Spinal cord (tissue), 9 donors: ENCODE measurements at regions not wholly inside any gene's neighbourhood (a gene's known extent, or its start where the extent isn't known, plus 50 kb on each side); places are given as distances from the start of the nearest gene placed in this dataset.
"Not testable (repeated sequence)": the region's sequence is repeated elsewhere in the genome, so short reads cannot be mapped to it uniquely, and the experiment has no call there.

Source experiments
- DNase-seq, 6 donors: peaks; one replicate each; pipeline versions ENCODE4 v3.0.0 to v3.0.0-alpha.2; 2013 to 2015; ENCODE audit warnings: low spot score in 6 of 6, low read depth in 4 of 6
- H3K27ac ChIP-seq: one replicate; pipeline ENCODE4 v1.5.1; 2013; ENCODE audit warnings: low read depth, low read length, control low read depth
- H3K27me3 ChIP-seq: one replicate; pipeline ENCODE4 v1.6.1; 2013; ENCODE audit warnings: low read length; ENCODE audit not compliant: control insufficient read depth, insufficient read depth
- H3K36me3 ChIP-seq: one replicate; pipeline ENCODE4 v1.6.1; 2013; ENCODE audit warnings: low read length; ENCODE audit not compliant: control insufficient read depth, insufficient read depth
- H3K4me1 ChIP-seq: one replicate; pipeline ENCODE4 v1.6.1; 2013; ENCODE audit warnings: low read length; ENCODE audit not compliant: control insufficient read depth, insufficient read depth
- H3K4me3 ChIP-seq: one replicate; pipeline ENCODE4 v1.5.1; 2013; ENCODE audit warnings: low read depth, low read length, control low read depth
- H3K9me3 ChIP-seq: one replicate; pipeline ENCODE4 v1.6.1; 2013; ENCODE audit warnings: low read length; ENCODE audit not compliant: control insufficient read depth, insufficient read depth
- WGBS: methylation state at CpG from one replicate; pipeline ENCODE4 v1.1.5; 2013; ENCODE audit warnings: missing lambda C conversion rate; ENCODE audit not compliant: insufficient coverage; 5-methylcytosine and 5-hydroxymethylcytosine counted together
- donor health status: healthy.

DNA sequence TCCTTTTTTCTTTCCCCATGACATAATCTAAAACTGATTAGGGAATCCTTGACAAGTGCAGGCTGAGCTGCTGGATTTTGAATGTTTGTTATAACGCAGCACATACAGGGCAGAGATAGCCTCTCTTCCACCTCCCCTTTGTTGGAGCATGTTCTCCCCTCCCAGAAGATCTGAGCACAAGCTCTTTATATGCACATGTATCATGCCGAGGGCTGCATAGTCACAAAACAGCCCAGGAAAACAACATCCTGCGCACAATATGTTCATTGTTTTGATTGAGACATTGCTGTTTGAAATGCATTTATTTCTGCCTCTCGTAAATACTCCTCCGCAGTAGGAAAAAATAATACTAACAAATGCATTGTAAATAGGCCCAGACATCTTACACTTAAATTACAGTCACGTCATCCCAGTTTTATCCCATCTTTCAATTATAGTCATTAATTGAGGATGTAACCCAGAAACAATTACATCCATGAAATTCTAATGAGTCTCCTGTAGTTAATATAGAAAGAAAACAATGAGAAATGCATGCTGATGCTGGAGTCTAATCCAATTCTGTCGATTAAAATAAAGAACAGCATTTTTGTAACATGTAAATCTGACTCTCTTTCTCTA lies 401.8 kb downstream of the BTG1 start:
- H3K4me3 ChIP-seq = no peak overlapping the region
- no peaks in the 10 kb centered on the region for H3K27me3 ChIP-seq
- H3K36me3 ChIP-seq = no peaks in the 10 kb centered on the region
- H3K27ac ChIP-seq = no peak overlapping the region
- no CpG with 5 or more reads among the region's 7 CpGs for WGBS
- no peaks in the 10 kb centered on the region for H3K9me3 ChIP-seq
- peak in 4 of 6 donors; percentile 17 to 87 (median 52) for DNase-seq
- no peaks in the 10 kb centered on the region for H3K4me1 ChIP-seq

DNA sequence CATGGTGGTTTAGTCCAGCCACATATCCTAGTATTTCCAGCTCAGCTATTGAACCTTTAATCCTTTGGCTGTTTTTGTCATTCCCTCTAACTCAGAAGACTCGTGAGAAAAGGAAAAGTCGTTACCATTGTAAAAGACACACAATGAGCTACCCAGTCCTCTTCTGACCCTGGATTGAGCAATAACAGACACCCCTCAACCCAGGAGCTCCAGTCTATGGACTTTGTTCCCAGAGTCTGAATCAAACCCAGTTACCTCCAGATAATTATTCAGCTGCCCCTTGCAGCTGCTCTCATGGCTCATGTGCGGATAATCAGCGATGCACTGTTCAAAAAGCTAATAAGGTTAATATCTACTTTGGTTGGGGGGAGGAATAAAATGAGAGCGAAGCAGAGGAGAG lies 402.4 kb downstream of the BTG1 start:
- WGBS = no CpG with 5 or more reads among the region's 5 CpGs

DNA sequence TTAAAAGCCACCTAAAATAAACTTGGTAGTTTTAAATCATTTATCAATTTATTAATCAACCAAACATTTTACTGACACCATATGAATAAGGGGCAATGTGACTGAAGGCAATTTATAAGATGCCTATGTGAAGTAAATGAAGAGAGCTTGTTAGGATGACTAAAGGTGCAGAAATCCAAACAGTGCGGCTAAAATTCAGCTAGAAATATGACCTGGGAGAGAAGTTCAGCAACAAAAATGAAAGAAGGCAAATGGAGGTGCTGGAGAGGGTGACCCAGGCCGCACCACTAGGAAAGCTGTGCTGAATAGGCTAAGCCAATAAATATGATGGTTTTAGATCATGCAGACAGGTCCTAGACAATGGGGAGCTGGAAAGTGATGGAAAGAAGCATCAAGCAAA lies 403.7 kb downstream of the BTG1 start:
- Histone ChIP-seq H3K4me1 (no peaks in the 10 kb centered on the region), H3K27me3 (no peaks in the 10 kb centered on the region), H3K27ac (no peak overlapping the region), H3K9me3 (no peaks in the 10 kb centered on the region), H3K4me3 (no peak overlapping the region), H3K36me3 (no peaks in the 10 kb centered on the region)
- 95% methylated on average over 2 of the region's 2 CpGs for WGBS
- DNase-seq = no peak

More for the DNA sequence above, 402.4 kb downstream of the BTG1 start:
- H3K9me3 ChIP-seq = no peaks in the 10 kb centered on the region
- no peak overlapping the region for H3K27ac ChIP-seq
- no peaks in the 10 kb centered on the region for H3K27me3 ChIP-seq
- H3K4me1 ChIP-seq = no peaks in the 10 kb centered on the region
- H3K4me3 ChIP-seq = no peak overlapping the region
- DNase-seq = peak in 1 of 6 donors; percentile 10
- no peaks in the 10 kb centered on the region for H3K36me3 ChIP-seq

DNA sequence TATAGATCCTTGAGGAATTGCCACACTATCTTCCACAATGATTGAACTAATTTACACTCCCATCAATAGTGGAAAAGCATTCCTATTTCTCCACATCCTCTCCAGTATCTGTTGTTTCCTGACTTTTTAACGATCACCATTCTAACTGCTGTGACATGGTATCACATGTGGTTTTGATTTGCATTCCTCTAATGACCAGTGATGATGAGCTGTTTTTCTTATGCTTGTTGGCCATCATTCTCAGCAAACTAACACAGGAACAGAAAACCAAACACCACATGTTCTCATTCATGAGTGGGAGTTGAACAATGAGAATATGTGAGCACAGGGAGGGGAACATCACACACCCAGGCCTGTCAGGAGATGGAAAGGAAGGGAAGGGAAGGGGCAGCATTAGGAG lies 411.8 kb downstream of the BTG1 start:
- not testable (repeated sequence) for H3K4me3 ChIP-seq, H3K27ac ChIP-seq, H3K9me3 ChIP-seq, DNase-seq, H3K36me3 ChIP-seq, H3K27me3 ChIP-seq, H3K4me1 ChIP-seq
- WGBS = no CpG with 5 or more reads among the region's 1 CpG

DNA sequence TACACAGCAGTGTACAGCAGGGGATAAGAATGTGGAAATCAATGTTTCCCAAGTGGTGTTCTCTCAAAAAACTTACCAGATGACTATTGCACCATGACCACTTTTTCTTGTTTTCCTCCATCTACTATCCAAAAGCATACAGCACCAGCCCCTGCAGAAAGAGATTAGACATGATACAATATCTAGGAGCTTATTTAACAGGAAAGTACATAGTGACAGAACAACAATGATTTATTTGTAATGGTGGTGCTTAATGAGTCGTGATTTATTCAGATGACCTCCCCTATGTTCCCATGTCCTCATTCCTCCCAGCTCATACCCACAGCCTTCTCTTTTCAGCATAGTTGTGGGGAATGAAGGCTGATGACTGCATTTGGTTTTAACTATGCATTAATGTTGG lies 413.6 kb downstream of the BTG1 start:
- Histone ChIP-seq H3K27ac (no peak overlapping the region), H3K36me3 (no peaks in the 10 kb centered on the region), H3K4me1 (no peaks in the 10 kb centered on the region), H3K9me3 (no peaks in the 10 kb centered on the region), H3K27me3 (no peaks in the 10 kb centered on the region), H3K4me3 (no peak overlapping the region)
- WGBS = no CpG with 5 or more reads among the region's 1 CpG
- no peak for DNase-seq

DNA sequence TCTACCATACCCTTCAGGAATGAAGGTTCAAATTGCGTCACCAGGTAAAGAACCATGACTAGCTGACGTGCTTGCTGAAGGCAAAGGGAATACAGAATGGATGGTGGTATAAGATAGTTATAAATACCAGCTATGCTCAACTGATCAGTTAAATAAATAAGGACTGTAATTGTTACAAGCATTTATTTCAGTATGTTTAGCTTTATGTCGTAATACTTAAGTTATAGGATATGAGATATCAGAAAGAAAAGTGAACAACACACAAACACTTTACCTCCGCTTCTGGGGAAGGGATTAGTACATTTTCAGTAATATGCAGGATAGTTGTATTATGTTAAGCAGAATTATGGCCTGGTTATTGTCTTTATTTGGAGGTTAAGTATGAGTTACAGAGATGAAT lies 416.1 kb downstream of the BTG1 start:
- H3K36me3 ChIP-seq = no peaks in the 10 kb centered on the region
- no peaks in the 10 kb centered on the region for H3K9me3 ChIP-seq
- WGBS = 100% methylated on average over 1 of the region's 4 CpGs
- H3K27ac ChIP-seq = no peak overlapping the region
- H3K4me1 ChIP-seq = no peaks in the 10 kb centered on the region
- DNase-seq = no peak
- no peak overlapping the region for H3K4me3 ChIP-seq
- no peaks in the 10 kb centered on the region for H3K27me3 ChIP-seq

DNA sequence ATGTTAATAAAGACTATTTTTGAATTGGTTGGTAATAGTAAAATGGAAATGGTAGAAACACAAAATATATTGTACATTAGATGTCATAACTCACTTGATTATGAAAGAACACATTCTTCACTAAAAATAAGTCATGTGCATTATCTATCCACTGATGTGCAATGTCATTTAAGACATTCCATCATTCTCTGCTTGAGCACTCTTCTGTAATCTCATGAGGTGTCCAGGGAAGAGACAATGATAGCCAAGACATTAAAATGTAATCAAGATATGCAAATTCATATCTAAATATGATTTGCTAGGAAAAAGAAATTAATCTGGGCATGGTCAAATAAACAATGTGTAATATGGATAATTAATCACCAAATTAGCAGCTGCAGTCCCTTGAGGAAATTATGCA lies 422.5 kb downstream of the BTG1 start:
- Histone ChIP-seq H3K36me3 (no peaks in the 10 kb centered on the region), H3K9me3 (no peaks in the 10 kb centered on the region), H3K4me3 (no peak overlapping the region), H3K27me3 (no peaks in the 10 kb centered on the region), H3K27ac (no peak overlapping the region), H3K4me1 (no peaks in the 10 kb centered on the region)
- DNase-seq = peak in 1 of 6 donors; percentile 55

DNA sequence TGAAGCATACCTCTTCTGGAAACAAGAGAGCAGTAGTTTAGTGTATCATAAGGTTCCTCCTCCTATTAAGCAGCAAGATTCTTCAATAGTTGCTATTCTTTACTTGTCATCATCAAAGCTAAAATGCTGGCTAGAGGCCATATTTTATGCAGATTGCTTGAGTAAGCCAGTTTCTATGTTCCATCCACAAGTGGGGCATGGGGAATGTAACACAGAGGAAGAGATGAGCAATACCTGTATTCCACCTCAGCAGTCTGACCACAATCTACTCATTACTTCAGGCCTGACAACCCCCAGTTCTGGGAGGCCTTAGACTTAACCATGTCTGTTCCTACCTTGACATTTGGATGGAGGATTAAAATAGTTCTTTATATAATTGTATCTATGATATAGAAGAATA lies 423.6 kb downstream of the BTG1 start:
- Histone ChIP-seq H3K9me3 (no peaks in the 10 kb centered on the region), H3K27me3 (no peaks in the 10 kb centered on the region), H3K27ac (no peak overlapping the region), H3K4me3 (no peak overlapping the region), H3K36me3 (no peaks in the 10 kb centered on the region), H3K4me1 (no peaks in the 10 kb centered on the region)
- no peak for DNase-seq

DNA sequence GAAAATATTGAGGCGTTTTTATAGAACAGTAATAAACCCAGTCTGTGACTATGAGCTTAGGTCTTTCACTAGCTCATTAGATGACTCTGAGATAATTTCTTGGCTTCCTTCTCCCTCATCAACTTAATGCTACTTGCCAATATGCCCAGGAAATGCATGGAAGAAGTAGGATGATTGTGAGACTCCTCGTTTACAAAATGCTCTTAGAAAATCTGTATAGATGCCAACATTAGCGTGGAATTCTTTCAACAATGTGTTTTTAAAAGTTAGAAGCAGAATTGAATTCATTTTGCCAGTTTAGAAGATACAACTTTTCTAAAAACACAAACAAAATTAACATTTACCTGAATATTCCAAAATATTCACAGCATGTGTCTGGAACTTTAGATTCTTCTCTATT lies 424.6 kb downstream of the BTG1 start:
- H3K9me3 ChIP-seq = no peaks in the 10 kb centered on the region
- H3K4me3 ChIP-seq = no peak overlapping the region
- H3K36me3 ChIP-seq = no peaks in the 10 kb centered on the region
- H3K27me3 ChIP-seq = no peaks in the 10 kb centered on the region
- H3K4me1 ChIP-seq = no peaks in the 10 kb centered on the region
- no CpG with 5 or more reads among the region's 3 CpGs for WGBS
- H3K27ac ChIP-seq = no peak overlapping the region
- DNase-seq = peak in 1 of 6 donors; percentile 46

DNA sequence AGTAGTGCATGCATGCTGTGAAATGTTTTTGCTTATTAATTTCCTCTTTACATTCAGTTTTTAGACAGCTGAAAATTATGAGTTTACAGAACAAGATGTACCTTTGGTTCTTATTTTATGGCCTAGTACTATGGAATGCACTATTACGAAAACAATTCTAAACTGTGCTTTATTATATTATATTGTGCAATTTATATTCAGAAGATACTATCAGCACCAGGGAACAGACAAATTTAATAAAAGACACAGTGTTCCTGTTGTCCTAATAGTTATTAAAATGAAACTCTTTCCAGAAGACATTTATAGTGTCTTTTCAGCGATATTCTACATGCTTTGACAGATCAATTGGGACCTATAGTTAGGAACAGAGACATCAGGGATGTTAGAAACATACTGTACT lies 427.3 kb downstream of the BTG1 start:
- H3K9me3 ChIP-seq = no peaks in the 10 kb centered on the region
- no peak overlapping the region for H3K4me3 ChIP-seq
- H3K36me3 ChIP-seq = no peaks in the 10 kb centered on the region
- H3K4me1 ChIP-seq = no peaks in the 10 kb centered on the region
- whole genome bisulfite sequencing = no CpG with 5 or more reads among the region's 2 CpGs
- H3K27me3 ChIP-seq = no peaks in the 10 kb centered on the region
- peak in 1 of 6 donors; percentile 31 for DNase-seq
- H3K27ac ChIP-seq = no peak overlapping the region
